Epidermal melanocyte (primary cell): ENCODE measurements at regions not wholly inside any gene's neighbourhood (a gene's known extent, or its start where the extent isn't known, plus 50 kb on each side); places are given as distances from the start of the nearest gene placed in this dataset.

Experiments
- DNase-seq: peaks from one replicate; pipeline ENCODE4 v3.0.0; 2011; ENCODE audit warnings: low spot score; ENCODE audit not compliant: insufficient read length

DNA sequence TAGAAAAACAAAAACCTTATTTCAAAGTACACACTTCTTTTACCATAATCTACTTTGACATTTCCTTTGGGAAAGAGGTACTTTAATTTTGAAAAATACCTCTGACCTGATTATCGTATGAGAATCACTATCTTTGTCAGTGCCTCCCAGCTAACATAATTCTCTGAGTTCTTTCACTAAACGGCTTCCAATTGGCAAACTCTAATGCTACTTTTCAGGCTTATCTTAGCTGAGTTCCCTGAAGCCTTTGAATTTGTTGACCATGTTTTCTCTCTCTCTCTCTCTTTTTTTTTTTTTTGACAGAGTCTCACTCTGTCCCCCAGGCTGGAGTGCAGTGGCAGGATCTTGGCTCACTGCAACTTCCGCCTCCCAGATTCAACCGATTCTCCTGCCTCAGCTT is 312.8 kb downstream of the ZPLD1 start:
- DNase-seq: no peak

DNA sequence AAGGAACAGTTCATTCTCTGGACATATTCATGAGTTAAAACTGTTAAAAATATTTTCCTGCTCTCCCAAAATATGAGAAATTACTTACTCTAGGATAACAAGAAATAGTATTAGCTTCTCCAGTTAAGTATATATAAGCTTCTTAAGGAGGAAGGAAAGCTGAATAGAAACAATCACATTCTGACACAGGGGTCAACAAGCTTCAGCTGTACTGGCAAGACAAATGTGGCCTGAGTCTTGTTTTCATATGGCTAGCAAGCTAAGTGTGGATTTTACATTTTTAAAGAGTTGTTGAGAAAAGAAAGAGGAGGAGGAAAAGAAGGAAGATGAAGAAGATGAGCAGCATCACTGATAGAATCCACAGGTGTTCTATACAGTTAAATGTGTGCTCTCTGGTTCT is 313.8 kb downstream of the ZPLD1 start:
- DNase-seq: no peak

DNA sequence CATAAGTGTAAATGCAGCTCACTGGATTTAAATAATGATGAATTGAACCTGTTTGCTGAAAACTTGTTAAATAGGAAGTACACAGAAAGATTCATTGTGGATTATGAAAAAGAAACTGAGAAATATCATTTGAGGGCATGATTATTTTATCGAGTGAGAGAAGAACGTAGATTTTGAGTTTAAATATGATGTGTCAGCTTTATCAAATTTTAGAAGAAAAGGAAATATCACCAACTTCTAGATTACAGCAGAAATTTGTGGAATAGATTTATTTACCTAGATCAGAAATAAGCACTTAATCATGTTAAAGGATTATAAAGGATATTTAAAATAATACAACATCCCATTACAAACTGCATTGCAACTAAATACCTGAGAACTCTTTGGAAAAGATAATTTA is 315.5 kb downstream of the ZPLD1 start:
- DNase-seq: no peak

- DNase-seq: no peak
Measured at GRCh38 chr3:102753901-102754300, 319.1 kb downstream of the ZPLD1 start.

DNA sequence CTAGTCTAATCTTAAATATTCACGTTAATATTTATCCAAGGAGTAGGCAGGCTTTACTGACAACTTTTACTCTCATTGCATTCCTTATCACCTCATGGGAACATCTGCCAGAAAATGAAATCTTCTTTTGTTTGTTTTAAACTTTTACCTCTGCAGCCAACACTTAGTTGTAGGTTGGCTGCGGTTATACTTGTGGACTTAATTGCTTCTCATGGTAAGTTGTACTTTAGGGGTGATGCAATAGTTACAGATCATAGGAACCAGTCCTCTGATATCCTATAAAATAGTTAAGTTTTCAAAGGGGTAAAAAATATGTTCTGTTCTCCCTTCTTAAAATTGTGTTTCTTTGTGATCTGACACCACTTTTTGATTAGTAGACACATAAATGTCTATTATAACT is 321.9 kb downstream of the ZPLD1 start:
- DNase-seq: no peak

DNA sequence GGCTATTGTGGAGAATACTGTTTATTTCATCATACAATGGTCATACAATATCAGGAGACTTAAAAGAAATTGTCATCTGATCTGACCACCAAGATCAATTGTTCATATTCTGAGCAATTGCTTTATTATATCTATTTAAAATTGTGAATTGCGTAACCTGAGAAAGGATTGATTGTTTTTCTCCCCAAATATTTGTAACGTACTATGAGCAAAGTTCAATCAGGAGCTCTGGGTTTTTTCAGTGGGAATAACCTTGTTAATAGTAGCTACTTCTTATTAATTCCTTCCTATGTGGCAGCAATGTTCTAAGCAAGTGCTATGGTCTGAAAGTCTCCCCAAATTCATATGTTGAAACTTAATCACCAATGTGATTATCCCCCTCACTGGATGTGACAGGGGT is 323.1 kb downstream of the ZPLD1 start:
- no peak for DNase-seq

DNA sequence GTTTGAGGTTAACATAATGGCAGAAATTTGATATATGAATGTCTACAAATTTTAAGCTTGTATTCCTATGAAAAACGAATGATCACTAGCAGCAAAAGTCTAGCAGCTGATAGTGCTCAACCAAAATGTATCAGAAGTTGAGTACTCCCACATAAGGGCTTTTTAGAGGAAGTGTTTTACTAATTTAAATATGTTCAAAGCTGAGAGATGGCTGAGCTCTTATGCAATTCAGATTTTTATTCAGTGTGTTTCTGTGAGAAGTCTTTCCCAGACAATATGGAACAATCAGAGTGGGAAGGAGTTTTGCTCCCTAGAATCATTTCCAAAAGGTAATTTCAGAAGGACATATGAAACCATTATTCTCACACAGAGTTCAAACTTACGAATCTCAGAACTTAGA is 327.0 kb downstream of the ZPLD1 start:
- DNase-seq: no peak

GRCh38 chr3:102790747-102791325 is 356.0 kb downstream of the ZPLD1 start:
- no peak for DNase-seq

DNA sequence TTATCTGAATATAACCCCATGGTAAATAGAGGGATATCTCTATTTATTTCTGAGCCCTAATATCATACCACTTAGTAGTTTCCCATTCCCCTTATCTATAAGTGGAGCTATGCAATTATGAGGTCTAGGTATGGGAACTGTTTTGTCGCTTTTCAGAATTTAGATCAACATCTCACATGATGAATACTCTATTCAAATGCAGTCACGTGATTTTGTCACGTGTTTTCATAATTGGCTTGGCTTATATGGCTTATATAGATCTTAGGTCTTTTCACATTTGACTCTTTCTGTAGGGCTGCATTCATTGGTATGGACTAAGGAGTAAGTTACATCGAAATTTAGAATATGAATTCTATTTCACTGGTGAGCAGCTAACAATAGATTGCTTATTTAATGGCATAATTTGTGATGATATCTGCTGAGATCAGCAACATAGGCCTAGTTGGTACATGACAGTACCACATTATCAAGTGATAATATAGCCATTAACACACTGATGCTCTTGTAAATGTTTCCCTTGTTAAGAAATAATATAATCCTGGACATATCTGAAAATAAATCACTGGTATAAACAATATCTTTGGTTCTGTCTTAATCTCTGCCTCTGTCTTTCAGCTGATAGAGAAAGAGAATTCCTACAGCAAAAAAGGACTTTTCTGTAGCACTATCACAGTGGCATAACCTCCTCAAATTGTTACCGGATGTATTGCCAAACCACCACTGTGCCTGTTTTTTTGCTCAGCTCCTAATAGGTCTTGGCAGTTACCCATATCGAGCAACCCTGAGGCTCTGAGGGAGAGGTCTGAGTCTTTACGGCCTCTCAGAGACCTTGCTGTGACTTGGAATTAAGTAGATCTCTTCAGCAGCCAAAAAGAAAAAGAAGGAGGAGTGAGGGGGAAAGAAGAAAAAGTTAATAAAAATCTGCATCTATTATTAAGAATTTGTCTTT is 357.1 kb downstream of the ZPLD1 start:
- DNase-seq: no peak

DNA sequence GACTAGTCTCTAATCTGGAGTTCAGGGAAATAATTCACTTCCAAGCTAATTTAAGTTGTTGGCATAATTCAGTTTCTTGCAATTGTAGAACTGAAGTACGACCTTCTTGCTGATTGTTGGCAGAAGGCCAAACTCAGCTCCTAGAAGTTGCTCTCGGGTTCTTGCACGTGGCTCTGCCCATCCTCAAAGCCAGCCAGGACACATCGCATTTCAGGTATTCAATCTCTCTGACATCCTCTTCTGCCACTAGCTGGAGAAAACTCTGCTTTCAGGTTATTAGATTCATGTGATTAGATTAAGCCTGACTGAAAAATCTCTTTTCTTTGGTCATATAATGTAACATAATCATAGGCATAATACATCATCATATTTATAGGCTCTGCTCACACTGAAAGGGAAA is 362.0 kb downstream of the ZPLD1 start:
- no peak for DNase-seq

DNA sequence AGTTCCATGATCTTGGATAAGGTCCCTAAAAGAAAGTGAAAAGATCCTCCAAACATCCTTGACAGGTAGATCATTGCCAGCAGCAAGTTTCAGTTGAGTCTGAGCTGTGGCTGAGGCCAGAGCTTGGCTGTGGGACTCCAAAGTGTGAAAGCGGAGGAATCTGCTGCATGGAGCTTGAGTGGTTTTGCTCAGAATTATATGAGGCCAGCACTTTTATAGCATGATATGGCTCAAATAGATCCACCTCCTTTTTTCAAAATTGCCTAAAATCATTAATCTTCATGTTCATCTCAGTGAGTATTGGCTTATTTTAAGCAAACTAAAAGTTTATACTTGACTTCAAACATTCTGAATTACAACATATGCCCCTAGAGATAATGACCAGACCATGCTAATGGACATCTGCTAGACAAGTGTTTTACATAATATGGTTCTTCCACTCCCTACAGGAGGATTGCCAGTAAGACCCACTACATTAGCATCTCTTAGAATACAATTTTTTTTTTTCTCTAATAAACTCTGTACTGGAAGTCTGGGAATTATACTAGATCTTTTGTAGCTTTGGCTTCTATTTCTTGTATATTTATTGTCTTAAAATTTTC is 368.1 kb downstream of the ZPLD1 start:
- DNase-seq: no peak

GRCh38 chr3:102810937-102811336 is 376.1 kb downstream of the ZPLD1 start:
- no peak for DNase-seq

GRCh38 chr3:102826636-102827035 is 391.8 kb downstream of the ZPLD1 start:
- no peak for DNase-seq

DNA sequence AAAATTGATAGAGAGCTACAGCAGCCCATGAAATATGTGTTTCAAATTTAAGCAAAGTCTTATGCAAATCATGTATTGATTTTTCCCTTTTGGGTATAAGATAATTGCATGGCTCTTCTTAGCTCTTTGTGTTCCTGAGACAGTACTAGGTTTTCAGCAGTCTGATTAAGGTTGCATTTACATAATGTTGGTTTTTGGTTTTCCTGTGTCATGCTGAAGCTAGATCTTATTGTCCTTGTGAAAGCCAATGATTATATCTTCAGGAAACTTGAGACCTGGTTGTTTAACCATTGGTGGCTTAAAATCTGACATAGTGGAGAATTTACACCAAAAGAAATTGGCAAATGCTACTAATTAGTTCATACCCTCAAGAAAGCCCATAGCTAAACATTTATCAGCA is 392.6 kb downstream of the ZPLD1 start:
- no peak for DNase-seq

GRCh38 chr3:102830415-102830814 is 395.6 kb downstream of the ZPLD1 start:
- no peak for DNase-seq

GRCh38 chr3:102841866-102842265 is 407.1 kb downstream of the ZPLD1 start:
- DNase-seq: no peak

DNA sequence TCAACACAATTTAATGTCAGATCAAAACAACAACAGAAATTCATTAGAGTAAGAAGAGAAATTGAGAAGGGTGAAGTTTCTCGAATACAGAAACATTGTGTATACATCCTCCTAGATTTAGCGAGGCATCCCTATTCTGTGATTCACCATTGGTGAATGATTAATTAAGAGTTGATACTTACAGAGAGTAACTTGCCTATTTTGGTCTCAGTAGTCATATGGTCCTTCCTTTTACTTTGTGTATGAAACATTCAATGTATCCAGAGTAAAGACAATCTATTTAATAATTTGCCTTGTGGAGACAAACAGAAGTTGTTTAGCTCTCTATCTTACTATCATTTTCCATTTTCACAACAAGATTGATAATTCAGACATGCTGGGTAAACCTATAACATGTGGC is 432.0 kb downstream of the ZPLD1 start:
- DNase-seq: no peak

DNA sequence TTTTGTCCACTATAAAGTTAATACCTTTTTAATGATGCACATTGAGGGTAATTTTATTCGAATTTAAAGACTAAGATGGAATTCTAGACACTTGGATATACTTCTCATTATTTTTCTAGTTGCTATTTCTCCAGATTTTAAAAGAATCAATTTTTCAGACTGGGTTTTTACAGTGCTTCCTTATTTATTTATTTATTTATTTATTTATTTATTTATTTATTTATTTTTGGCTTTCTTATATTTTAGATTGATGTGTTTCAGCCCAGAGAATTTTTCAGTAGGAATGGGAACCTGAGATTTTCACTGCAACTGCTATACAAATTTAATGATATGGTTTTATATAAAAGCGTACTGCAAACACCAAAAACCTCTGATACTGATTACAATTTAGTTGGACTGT is 448.7 kb downstream of the ZPLD1 start:
- no peak for DNase-seq

GRCh38 chr3:102885289-102885688 is 450.5 kb downstream of the ZPLD1 start:
- no peak for DNase-seq

- no peak for DNase-seq
Measured at GRCh38 chr3:102887431-102887830, 452.6 kb downstream of the ZPLD1 start.

DNA sequence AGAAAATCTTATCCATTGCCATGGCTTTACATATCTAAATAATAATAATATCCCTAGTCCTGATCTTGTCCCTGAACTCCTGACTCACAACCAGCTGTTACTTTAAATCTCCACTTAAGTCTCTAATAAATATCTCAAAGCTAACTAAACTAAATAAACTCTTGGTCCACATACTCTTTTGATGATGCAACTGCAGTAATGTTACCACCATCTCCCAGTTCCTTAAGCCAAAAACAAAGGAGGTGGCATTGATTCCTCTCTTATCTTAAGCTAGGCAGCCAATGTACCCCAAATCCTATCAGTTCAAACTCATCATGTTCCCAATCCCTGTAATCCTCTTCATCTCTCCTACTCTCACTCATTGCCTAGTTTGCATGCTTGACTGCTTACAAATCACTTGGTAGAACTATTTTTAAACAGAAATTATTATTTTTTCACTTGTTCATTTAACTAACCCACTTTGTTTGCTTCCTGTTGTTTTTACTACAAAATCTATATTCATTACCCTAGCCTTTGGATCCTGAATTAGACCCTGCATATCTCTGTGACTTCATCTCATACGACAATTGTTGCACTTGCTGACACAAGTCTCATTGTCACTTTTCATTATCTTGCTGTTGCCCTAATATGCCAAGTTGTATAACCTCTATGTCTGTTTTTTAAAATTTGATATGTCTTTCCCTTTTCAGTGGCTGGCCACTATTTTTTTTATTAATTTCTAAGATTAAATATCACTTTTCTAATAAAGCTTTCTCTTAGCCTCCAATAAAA is 462.2 kb downstream of the ZPLD1 start:
- no peak for DNase-seq

DNA sequence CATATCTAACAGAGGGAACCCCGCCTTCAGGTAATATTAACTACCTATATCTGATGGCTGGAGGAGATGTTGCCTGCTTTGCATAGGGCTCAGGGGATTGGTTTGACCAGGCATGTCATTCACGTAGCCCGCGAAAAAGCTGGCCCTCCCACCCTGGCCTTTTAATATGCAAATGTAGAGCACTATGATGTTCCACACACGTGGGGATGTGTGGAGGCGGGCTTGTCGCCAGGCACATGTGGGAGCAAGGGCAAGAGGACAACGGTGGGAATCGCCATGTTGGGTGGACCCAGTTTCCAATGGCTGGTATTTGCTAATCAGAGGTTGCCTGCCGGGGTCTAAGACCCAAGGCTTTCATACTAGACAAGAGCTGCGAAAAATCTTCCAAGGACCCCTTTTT is 469.8 kb downstream of the ZPLD1 start:
- DNase-seq: no peak
